ENCODE measurements at regions not wholly inside any gene's neighbourhood (a gene's known extent, or its start where the extent isn't known, plus 50 kb on each side); places are given as distances from the start of the nearest gene placed in this dataset.

DNA sequence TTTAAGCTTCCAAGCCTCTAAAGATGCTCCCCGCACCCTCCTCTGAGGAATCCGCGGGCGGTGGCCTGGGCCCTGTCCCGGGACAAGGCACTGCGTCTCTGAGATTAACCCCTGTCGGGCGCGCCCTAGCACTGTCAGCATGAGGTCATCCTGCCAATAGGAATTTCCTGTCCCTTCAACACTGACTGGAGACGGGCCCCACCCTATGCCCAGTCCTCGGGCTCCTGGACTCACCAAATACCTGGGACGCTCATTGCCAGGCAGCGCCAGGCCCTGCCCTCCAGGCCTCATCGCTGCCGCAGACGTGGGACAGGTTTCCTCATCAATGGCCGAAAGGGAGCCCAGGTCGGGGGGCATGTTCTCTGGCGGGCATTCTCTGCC, 67.6 kb upstream of the SH3GL3 start:
- TF ChIP-seq, protein P1, sequence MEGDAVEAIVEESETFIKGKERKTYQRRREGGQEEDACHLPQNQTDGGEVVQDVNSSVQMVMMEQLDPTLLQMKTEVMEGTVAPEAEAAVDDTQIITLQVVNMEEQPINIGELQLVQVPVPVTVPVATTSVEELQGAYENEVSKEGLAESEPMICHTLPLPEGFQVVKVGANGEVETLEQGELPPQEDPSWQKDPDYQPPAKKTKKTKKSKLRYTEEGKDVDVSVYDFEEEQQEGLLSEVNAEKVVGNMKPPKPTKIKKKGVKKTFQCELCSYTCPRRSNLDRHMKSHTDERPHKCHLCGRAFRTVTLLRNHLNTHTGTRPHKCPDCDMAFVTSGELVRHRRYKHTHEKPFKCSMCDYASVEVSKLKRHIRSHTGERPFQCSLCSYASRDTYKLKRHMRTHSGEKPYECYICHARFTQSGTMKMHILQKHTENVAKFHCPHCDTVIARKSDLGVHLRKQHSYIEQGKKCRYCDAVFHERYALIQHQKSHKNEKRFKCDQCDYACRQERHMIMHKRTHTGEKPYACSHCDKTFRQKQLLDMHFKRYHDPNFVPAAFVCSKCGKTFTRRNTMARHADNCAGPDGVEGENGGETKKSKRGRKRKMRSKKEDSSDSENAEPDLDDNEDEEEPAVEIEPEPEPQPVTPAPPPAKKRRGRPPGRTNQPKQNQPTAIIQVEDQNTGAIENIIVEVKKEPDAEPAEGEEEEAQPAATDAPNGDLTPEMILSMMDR (conservative IDR thresholded peaks at IDR 0.05): no peak
- no peak for TF ChIP-seq EZH2 (IDR thresholded peaks at IDR 0.05; ENCODE audit: low read depth)

Data from PC-9 (cell line).